MM.1S (cell line): ENCODE measurements at regions not wholly inside any gene's neighbourhood (a gene's known extent, or its start where the extent isn't known, plus 50 kb on each side); places are given as distances from the start of the nearest gene placed in this dataset.

ENCODE experiments used
- DNase-seq: peaks from one replicate; pipeline ENCODE4 v3.0.0-alpha.2; 2015
- H2AFZ ChIP-seq: fragments of 300-600 bp; sonication (generic); 2 replicates; pipeline ENCODE4 v1.6.0; 2016; ENCODE audit warnings: antibody characterized with exemption, low read length
- H3F3A ChIP-seq: fragments of 300-600 bp; sonication (generic); 2 replicates; pipeline ENCODE4 v1.6.1; 2016; ENCODE audit warnings: mild to moderate bottlenecking, antibody characterized with exemption, low read length, moderate library complexity, mixed read lengths; ENCODE audit not compliant: insufficient read depth
- H3K27ac ChIP-seq: fragments of 300-600 bp; sonication (generic); 2 replicates; pipeline ENCODE4 v1.5.1; 2016; ENCODE audit warnings: mild to moderate bottlenecking, low read length
- H3K27me3 ChIP-seq: fragments of 300-600 bp; sonication (generic); replicated peaks from 2 replicates; pipeline ENCODE4 v1.6.0; 2016; ENCODE audit warnings: low read length; ENCODE audit not compliant: insufficient read depth
- H3K36me3 ChIP-seq: fragments of 300-600 bp; sonication (generic); replicated peaks from 2 replicates; pipeline ENCODE4 v1.6.1; 2016; ENCODE audit warnings: mild to moderate bottlenecking, low read length, mixed read lengths; ENCODE audit not compliant: insufficient read depth
- H3K4me1 ChIP-seq: fragments of 300-600 bp; sonication (generic); 2 replicates; pipeline ENCODE4 v1.6.1; 2016; ENCODE audit warnings: low read length, mixed read lengths
- H3K4me2 ChIP-seq: fragments of 300-600 bp; sonication (generic); 2 replicates; pipeline ENCODE4 v1.6.0; 2016; ENCODE audit warnings: low read depth, low read length
- H3K4me3 ChIP-seq: fragments of 300-600 bp; sonication (generic); 2 replicates; pipeline ENCODE4 v1.5.1; 2016; ENCODE audit warnings: low read length, mixed read lengths
- H3K79me2 ChIP-seq: fragments of 300-600 bp; sonication (generic); 2 replicates; pipeline ENCODE4 v1.6.1; 2016; ENCODE audit warnings: mixed run types, low read length, mixed read lengths
- H3K9ac ChIP-seq: fragments of 300-600 bp; sonication (generic); 2 replicates; pipeline ENCODE4 v1.6.1; 2016; ENCODE audit warnings: low read length, mixed read lengths
- H3K9me2 ChIP-seq: fragments of 300-600 bp; sonication (generic); replicated peaks from 2 replicates; pipeline ENCODE4 v1.6.1; 2016; ENCODE audit warnings: mild to moderate bottlenecking, low read length, mixed read lengths; ENCODE audit not compliant: insufficient read depth
- H3K9me3 ChIP-seq: fragments of 300-600 bp; sonication (generic); replicated peaks from 2 replicates; pipeline ENCODE4 v1.6.1; 2016; ENCODE audit warnings: mild to moderate bottlenecking, low read length, mixed read lengths; ENCODE audit not compliant: insufficient read depth
- H4K20me1 ChIP-seq: fragments of 300-600 bp; sonication (generic); 2 replicates; pipeline ENCODE4 v1.6.1; 2016; ENCODE audit warnings: mild to moderate bottlenecking, low read length, moderate library complexity, mixed read lengths; ENCODE audit not compliant: insufficient read depth
- EZH2 ChIP-seq: fragments of 300-600 bp; sonication (generic); optimal IDR thresholded peaks from 2 replicates; pipeline ENCODE3; 2017; ENCODE audit warnings: low read depth, mild to moderate bottlenecking, antibody characterized with exemption, low read length, mixed read lengths
- EZH2phosphoT487 ChIP-seq: fragments of 300-600 bp; sonication (generic); IDR thresholded peaks from 2 replicates; pipeline ENCODE4 v1.6.1; 2018; ENCODE audit warnings: antibody characterized with exemption, low read length
- TF ChIP-seq, protein P1 (sequence below): fragments of 300-600 bp; sonication (generic); IDR thresholded peaks from 2 replicates; pipeline ENCODE4 v1.5.1; 2016; ENCODE audit warnings: antibody characterized with exemption, low read length, mixed read lengths

DNA sequence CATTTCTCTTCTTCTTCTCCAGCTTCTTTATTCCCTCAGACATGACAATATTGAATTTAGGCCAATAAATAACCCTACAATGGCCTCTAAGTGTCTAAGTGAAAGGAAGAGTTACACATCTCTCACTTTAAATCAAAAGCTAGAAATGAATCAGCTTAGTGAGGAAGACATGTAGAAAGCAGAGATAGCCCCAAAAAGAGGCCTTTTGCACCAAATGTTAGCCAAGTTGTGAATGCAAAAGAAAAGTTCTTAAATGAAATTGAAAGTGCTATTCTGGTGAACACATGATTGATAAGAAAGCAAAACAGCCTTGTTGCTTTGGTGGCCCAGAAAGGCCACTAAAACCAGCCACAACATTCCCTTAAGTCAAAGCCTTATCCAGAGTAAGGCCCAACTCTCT, 146.2 kb upstream of the HHIP start:
- no peak overlapping the region for H2AFZ ChIP-seq
- H3K4me2 ChIP-seq = no peak overlapping the region
- no peaks in the 10 kb centered on the region for H3F3A ChIP-seq
- H3K9ac ChIP-seq = no peak overlapping the region
- H3K27ac ChIP-seq = no peak overlapping the region
- H3K4me3 ChIP-seq = no peak overlapping the region
- no peaks in the 10 kb centered on the region for H3K27me3 ChIP-seq
- DNase-seq = no peak
- no peaks in the 10 kb centered on the region for H4K20me1 ChIP-seq
- H3K36me3 ChIP-seq = no peaks in the 10 kb centered on the region
- H3K9me3 ChIP-seq = no peaks in the 10 kb centered on the region
- no peaks in the 10 kb centered on the region for H3K79me2 ChIP-seq
- no peaks in the 10 kb centered on the region for H3K4me1 ChIP-seq
- H3K9me2 ChIP-seq = no peaks in the 10 kb centered on the region
- no peak for TF ChIP-seq EZH2
- TF ChIP-seq, protein P1, sequence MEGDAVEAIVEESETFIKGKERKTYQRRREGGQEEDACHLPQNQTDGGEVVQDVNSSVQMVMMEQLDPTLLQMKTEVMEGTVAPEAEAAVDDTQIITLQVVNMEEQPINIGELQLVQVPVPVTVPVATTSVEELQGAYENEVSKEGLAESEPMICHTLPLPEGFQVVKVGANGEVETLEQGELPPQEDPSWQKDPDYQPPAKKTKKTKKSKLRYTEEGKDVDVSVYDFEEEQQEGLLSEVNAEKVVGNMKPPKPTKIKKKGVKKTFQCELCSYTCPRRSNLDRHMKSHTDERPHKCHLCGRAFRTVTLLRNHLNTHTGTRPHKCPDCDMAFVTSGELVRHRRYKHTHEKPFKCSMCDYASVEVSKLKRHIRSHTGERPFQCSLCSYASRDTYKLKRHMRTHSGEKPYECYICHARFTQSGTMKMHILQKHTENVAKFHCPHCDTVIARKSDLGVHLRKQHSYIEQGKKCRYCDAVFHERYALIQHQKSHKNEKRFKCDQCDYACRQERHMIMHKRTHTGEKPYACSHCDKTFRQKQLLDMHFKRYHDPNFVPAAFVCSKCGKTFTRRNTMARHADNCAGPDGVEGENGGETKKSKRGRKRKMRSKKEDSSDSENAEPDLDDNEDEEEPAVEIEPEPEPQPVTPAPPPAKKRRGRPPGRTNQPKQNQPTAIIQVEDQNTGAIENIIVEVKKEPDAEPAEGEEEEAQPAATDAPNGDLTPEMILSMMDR = no peak

DNA sequence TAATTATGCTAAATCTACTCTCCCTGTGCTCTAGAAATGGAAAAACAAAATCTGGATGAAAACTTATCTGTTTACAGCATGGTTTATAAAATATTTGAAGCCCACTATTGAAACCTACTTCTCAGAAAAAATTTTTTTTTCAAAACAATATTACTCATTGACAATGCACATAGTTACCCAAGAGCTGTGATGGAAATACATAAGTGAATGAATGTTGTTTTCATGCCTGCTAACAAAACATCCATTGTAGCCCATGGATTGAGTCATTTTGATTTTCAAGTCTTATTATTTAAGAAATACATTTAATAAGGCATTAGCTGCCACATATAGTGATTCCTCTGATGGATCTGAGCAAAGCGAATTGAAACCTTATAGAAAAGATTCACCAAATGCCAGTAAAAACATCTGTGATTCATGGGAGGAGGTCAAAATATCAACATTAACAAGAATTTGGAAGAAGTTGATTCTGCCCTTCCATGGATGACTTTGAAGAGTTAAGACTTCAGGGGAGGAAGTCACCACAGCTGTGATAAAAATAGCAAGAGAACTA, 144.7 kb upstream of the HHIP start:
- no peak for DNase-seq
- H3K79me2 ChIP-seq = no peaks in the 10 kb centered on the region
- no peaks in the 10 kb centered on the region for H3K27me3 ChIP-seq
- TF ChIP-seq EZH2 = no peak
- TF ChIP-seq, protein P1 = no peak
- H2AFZ ChIP-seq = no peak overlapping the region
- H3K9me3 ChIP-seq = no peaks in the 10 kb centered on the region
- H3K36me3 ChIP-seq = no peaks in the 10 kb centered on the region
- no peaks in the 10 kb centered on the region for H3K4me1 ChIP-seq
- no peak overlapping the region for H3K4me3 ChIP-seq
- H3K9me2 ChIP-seq = no peaks in the 10 kb centered on the region
- H3F3A ChIP-seq = no peaks in the 10 kb centered on the region
- H3K9ac ChIP-seq = no peak overlapping the region
- no peaks in the 10 kb centered on the region for H4K20me1 ChIP-seq
- H3K27ac ChIP-seq = no peak overlapping the region
- no peak overlapping the region for H3K4me2 ChIP-seq

DNA sequence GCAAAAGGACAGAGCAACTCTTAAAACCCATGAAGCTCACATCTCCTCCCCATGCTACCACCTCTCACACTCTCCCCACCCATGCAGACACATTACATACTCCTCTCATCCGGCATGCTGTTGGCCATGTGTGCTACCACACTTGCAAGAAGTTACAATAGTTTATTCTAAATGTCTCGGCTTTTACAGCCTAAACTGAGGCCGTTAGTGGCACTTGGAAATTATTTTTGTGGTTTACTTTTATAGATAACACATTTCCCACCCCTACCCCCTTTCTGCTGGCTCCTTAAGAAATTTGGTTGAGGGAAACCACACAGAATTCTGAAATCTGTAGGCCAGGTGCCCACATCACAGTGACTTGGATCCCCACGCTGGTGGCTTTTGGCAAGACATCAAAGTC, 141.1 kb upstream of the HHIP start:
- Histone ChIP-seq H3K9me2 (no peaks in the 10 kb centered on the region), H3F3A (no peaks in the 10 kb centered on the region), H3K36me3 (no peaks in the 10 kb centered on the region), H4K20me1 (no peaks in the 10 kb centered on the region), H3K9me3 (no peaks in the 10 kb centered on the region), H3K9ac (no peak overlapping the region), H3K4me3 (no peak overlapping the region), H3K4me1 (no peaks in the 10 kb centered on the region), H3K27ac (no peak overlapping the region), H3K79me2 (no peaks in the 10 kb centered on the region), H2AFZ (no peak overlapping the region), H3K27me3 (no peaks in the 10 kb centered on the region), H3K4me2 (no peak overlapping the region)
- TF ChIP-seq EZH2phosphoT487 (no peak), EZH2 (no peak)
- TF ChIP-seq, protein P1 = no peak
- no peak for DNase-seq
